HepG2 (cell line): ENCODE measurements at regions not wholly inside any gene's neighbourhood (a gene's known extent, or its start where the extent isn't known, plus 50 kb on each side); places are given as distances from the start of the nearest gene placed in this dataset.

Experiments
- ATAC-seq: fragments of 200-7000 bp; cut with Tn5 transposase; 3 replicates; pipeline ENCODE4 v1.9.1; 2020; ENCODE audit warnings: mild to moderate bottlenecking, moderate library complexity
- BruUV-seq: library from RNA; stranded (reverse); fragments of 400-500 nt; replicated peaks from 2 replicates; lab custom pipeline; 2021; lab: Mats Ljungman, UMichigan
- CTCF ChIA-PET: fragments of 300-600 bp; formaldehyde crosslinking; extraction: SDS; loops from one replicate; lab custom pipeline; 2021; ENCODE audit warnings: low total read pairs, inconsistent platforms, low intra/inter-chr PET ratio; lab: Yijun Ruan, JAX
- POLR2A ChIA-PET: fragments of 350-600 bp; sonication (Branson Sonifier 250); formaldehyde crosslinking; loops from one replicate; lab custom pipeline; 2020; ENCODE audit warnings: antibody characterized with exemption, inconsistent platforms; lab: Yijun Ruan, JAX
- DNase-seq: peaks from one replicate; pipeline ENCODE4 v3.0.0-alpha.2; 2015; ENCODE audit warnings: low spot score
- FAIRE-seq: peaks from 3 replicates; lab custom pipeline; 2011; peaks lifted over from hg19 to GRCh38; lab: Jason Lieb, UNC
- H2AFZ ChIP-seq: one replicate; pipeline ENCODE4 v1.6.1; 2011; ENCODE audit warnings: low read length, inconsistent platforms
- H3K27ac ChIP-seq: fragments of 300-600 bp; 3 replicates; pipeline ENCODE4 v1.8.0; 2011; ENCODE audit warnings: mixed run types, mild to moderate bottlenecking, mixed read lengths, low read length, inconsistent platforms; ENCODE audit not compliant: insufficient read depth; ENCODE audit errors: extremely low read length
- H3K27me3 ChIP-seq, 2 experiments: fragments of 200-600 bp in 1 of 2; 2 replicates in 1 of 2; 3 replicates in 1 of 2; pipeline versions ENCODE4 v1.6.0 to v1.8.0; 2011; ENCODE audit warnings: low read length in 2 of 2, mild to moderate bottlenecking in 2 of 2, moderate library complexity in 2 of 2, inconsistent platforms in 1 of 2; ENCODE audit not compliant: insufficient read depth in 2 of 2, control insufficient read depth in 1 of 2
- H3K36me3 ChIP-seq, 2 experiments: fragments of 200-600 bp in 1 of 2; replicated peaks in 1 of 2; 2 replicates in 1 of 2; 3 replicates in 1 of 2; pipeline versions ENCODE4 v1.5.1 to v1.8.0; 2011; ENCODE audit warnings: low read length in 2 of 2, inconsistent platforms in 1 of 2; ENCODE audit not compliant: insufficient read depth in 2 of 2, control insufficient read depth in 1 of 2
- H3K4me1 ChIP-seq: 2 replicates; pipeline ENCODE4 v1.5.1; 2012; ENCODE audit warnings: low read length, inconsistent platforms; ENCODE audit not compliant: insufficient read depth
- H3K4me2 ChIP-seq: 2 replicates; pipeline ENCODE4 v1.6.0; 2011; ENCODE audit warnings: low read depth, low read length, inconsistent platforms
- H3K4me3 ChIP-seq, 3 experiments: fragments of 200-600 bp in 1 of 3; sonication (generic), shearing (Covaris generic) in 1 of 3; replicated peaks in 1 of 3; 2 replicates each; pipeline ENCODE4 v1.5.1; 2011 to 2016; ENCODE audit warnings: low read length in 3 of 3, inconsistent platforms in 2 of 3, low read depth in 2 of 3, mild to moderate bottlenecking in 2 of 3, control low read depth in 1 of 3, mixed read lengths in 1 of 3; ENCODE audit not compliant: insufficient read depth in 1 of 3
- H3K79me2 ChIP-seq: one replicate; pipeline ENCODE4 v1.6.1; 2011; ENCODE audit warnings: low read length, inconsistent platforms; ENCODE audit not compliant: insufficient read depth
- H3K9ac ChIP-seq: 2 replicates; pipeline ENCODE4 v1.6.0; 2011; ENCODE audit warnings: mild to moderate bottlenecking, low read depth, low read length, inconsistent platforms; ENCODE audit not compliant: insufficient read depth
- H3K9me3 ChIP-seq: 2 replicates; pipeline ENCODE4 v1.5.1; 2012; ENCODE audit warnings: mild to moderate bottlenecking, low read length
- H4K20me1 ChIP-seq: 2 replicates; pipeline ENCODE4 v1.6.0; 2011; ENCODE audit warnings: inconsistent platforms, mild to moderate bottlenecking, low read length, moderate library complexity; ENCODE audit not compliant: insufficient read depth
- DRAP1 ChIP-seq: IDR thresholded peaks from 2 replicates; pipeline ENCODE4 v1.6.1; 2016; ENCODE audit warnings: missing genetic modification reagents, missing compliant biosample characterization
- FOXA3 ChIP-seq: IDR thresholded peaks from 2 replicates; pipeline ENCODE4 v1.6.1; 2016; ENCODE audit warnings: missing genetic modification reagents, missing compliant biosample characterization
- HNF1B ChIP-seq: sonication (generic); formaldehyde crosslinking; IDR thresholded peaks from 2 replicates; pipeline ENCODE4 v1.5.1; 2020; ENCODE audit warnings: mild to moderate bottlenecking, moderate library complexity, missing genetic modification reagents
- HNRNPUL1 ChIP-seq: fragments of 200-400 bp; formaldehyde crosslinking; IDR thresholded peaks from 2 replicates; pipeline ENCODE4 v1.6.1; 2017; ENCODE audit warnings: low read depth, mild to moderate bottlenecking, low read length, moderate library complexity
- POLR2A ChIP-seq, 2 experiments: IDR thresholded peaks; 2 replicates each; pipeline ENCODE4 v1.6.1; 2011; ENCODE audit warnings: low read depth in 2 of 2, low read length in 2 of 2, mild to moderate bottlenecking in 1 of 2, moderate library complexity in 1 of 2; ENCODE audit not compliant: insufficient read depth in 1 of 2
- POLR2AphosphoS5 ChIP-seq: IDR thresholded peaks from 2 replicates; pipeline ENCODE4 v1.6.1; 2012; ENCODE audit warnings: low read depth, low read length
- RFX1 ChIP-seq: fragments of 450-650 bp; IDR thresholded peaks from 2 replicates; pipeline ENCODE4 v1.6.1; 2017
- TBX2 ChIP-seq: sonication (generic); formaldehyde crosslinking; IDR thresholded peaks from 2 replicates; pipeline ENCODE4 v1.5.0; 2020; ENCODE audit warnings: missing genetic modification reagents, mild to moderate bottlenecking, borderline replicate concordance
- TERF1 ChIP-seq: sonication (generic); formaldehyde crosslinking; IDR thresholded peaks from 2 replicates; pipeline ENCODE4 v1.8.0; 2022; ENCODE audit warnings: mild to moderate bottlenecking, missing genetic modification reagents, moderate library complexity
- ZMYM4 ChIP-seq: sonication (generic); formaldehyde crosslinking; IDR thresholded peaks from 2 replicates; pipeline ENCODE4 v1.8.1; 2023; ENCODE audit warnings: mild to moderate bottlenecking, missing genetic modification reagents
- WGBS: methylation state at CpG from one replicate; pipeline ENCODE4 v1.1.6; 2017; ENCODE audit warnings: low lambda C conversion rate; 5-methylcytosine and 5-hydroxymethylcytosine counted together
- in situ Hi-C: cut with HindIII; loops from 2 replicates; pipeline ENCODE4 v1.10.0; 2017; ENCODE audit warnings: low pct_unique_long_range_greater_than_20kb; ENCODE audit not compliant: extremely low pct_ligation_motif_present
- intact Hi-C: fragments of 100-400 bp; cut with micrococcal nuclease; formaldehyde crosslinking; loops from one replicate; pipeline ENCODE4 v1.10.0; 2022; ENCODE audit not compliant: unreplicated experiment
- TF ChIP-seq, protein P1 (sequence below): IDR thresholded peaks from 2 replicates; pipeline ENCODE4 v1.4.0; 2020; ENCODE audit warnings: mild to moderate bottlenecking, missing genetic modification reagents

- WGBS: 0% methylated on average over 3 of the region's 3 CpGs
- peak; percentile 79 for DNase-seq
- Histone ChIP-seq H3K4me2 (peak overlapping the region; percentile 64), H3K79me2 (no peaks in the 10 kb centered on the region), H4K20me1 (no peaks in the 10 kb centered on the region), H3K9ac (0 out of 2 replicates have a peak overlapping the region, but pooled peaks have one; percentile 18), H3K4me3 (peak overlapping the region in 2 of 3 experiments; percentile 28 to 37; a peak in 3 of 6 replicates), H3K27ac (peak overlapping the region; percentile 78), H2AFZ (no peak overlapping the region), H3K27me3 (no peaks in the 10 kb centered on the region), H3K4me1 (peaks cover 23% of the 10 kb centered on the region), H3K36me3 (no peaks in the 10 kb centered on the region), H3K9me3 (no peaks in the 10 kb centered on the region)
- in situ Hi-C loops: loop anchor here (25.0 kb wide), 1 partner anchor 570 kb away; the partner anchor contains the start of gene RRAGB
- ChIA-PET POLR2A (no interaction called here), CTCF (no interaction called here)
- no TSS peak for BruUV-seq
- intact Hi-C loops: loop anchor here (2.0 kb wide), 1 partner anchor 18 kb away; no protein-coding TSS in a partner anchor
- FAIRE-seq: peak; percentile 54
- ATAC-seq: peak; percentile 98
- TF ChIP-seq HNF1B (CRISPR knock-in tag) (peak; percentile 75), POLR2A (IDR thresholded peaks at IDR 0.05; ENCODE audit: insufficient read depth in 1 of 2, low read depth in 2 of 2, low read length in 2 of 2) (0 out of 4 replicates have a peak, but pooled peaks of 1 of the 2 experiments have one; percentile 26), POLR2AphosphoS5 (peak; percentile 34; the same call in 1 of the 2 replicates), HNRNPUL1 (peak; percentile 81), FOXA3 (CRISPR knock-in tag) (0 out of 2 replicates have a peak, but pooled peaks have one; percentile 28), TBX2 (0 out of 2 replicates have a peak, but pooled peaks have one; percentile 22), ZMYM4 (CRISPR knock-in tag) (peak; percentile 59), RFX1 (peak; percentile 12; the same call in 1 of the 2 replicates), DRAP1 (peak; percentile 62; the same call in 1 of the 2 replicates), TERF1 (no peak)
- TF ChIP-seq, protein P1, sequence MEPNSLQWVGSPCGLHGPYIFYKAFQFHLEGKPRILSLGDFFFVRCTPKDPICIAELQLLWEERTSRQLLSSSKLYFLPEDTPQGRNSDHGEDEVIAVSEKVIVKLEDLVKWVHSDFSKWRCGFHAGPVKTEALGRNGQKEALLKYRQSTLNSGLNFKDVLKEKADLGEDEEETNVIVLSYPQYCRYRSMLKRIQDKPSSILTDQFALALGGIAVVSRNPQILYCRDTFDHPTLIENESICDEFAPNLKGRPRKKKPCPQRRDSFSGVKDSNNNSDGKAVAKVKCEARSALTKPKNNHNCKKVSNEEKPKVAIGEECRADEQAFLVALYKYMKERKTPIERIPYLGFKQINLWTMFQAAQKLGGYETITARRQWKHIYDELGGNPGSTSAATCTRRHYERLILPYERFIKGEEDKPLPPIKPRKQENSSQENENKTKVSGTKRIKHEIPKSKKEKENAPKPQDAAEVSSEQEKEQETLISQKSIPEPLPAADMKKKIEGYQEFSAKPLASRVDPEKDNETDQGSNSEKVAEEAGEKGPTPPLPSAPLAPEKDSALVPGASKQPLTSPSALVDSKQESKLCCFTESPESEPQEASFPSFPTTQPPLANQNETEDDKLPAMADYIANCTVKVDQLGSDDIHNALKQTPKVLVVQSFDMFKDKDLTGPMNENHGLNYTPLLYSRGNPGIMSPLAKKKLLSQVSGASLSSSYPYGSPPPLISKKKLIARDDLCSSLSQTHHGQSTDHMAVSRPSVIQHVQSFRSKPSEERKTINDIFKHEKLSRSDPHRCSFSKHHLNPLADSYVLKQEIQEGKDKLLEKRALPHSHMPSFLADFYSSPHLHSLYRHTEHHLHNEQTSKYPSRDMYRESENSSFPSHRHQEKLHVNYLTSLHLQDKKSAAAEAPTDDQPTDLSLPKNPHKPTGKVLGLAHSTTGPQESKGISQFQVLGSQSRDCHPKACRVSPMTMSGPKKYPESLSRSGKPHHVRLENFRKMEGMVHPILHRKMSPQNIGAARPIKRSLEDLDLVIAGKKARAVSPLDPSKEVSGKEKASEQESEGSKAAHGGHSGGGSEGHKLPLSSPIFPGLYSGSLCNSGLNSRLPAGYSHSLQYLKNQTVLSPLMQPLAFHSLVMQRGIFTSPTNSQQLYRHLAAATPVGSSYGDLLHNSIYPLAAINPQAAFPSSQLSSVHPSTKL: 0 out of 2 replicates have a peak, but pooled peaks have one; percentile 21
Measured at GRCh38 chrX:55142206-55142918, 53.5 kb downstream of the PAGE2 start.
